Progenitor cell of endocrine pancreas (in vitro differentiated cells): ENCODE measurements at regions not wholly inside any gene's neighbourhood (a gene's known extent, or its start where the extent isn't known, plus 50 kb on each side); places are given as distances from the start of the nearest gene placed in this dataset.
"Not testable (repeated sequence)": the region's sequence is repeated elsewhere in the genome, so short reads cannot be mapped to it uniquely, and the experiment has no call there.

Experiments used
- DNase-seq: peaks from one replicate; pipeline ENCODE4 v3.0.0; 2021; ENCODE audit warnings: low spot score; ENCODE audit not compliant: unreplicated experiment
- H3K27ac Mint-ChIP-seq: 2 replicates; pipeline ENCODE4 v1.8.0; 2021; ENCODE audit warnings: mild to moderate bottlenecking, moderate library complexity, mixed read lengths
- H3K27me3 Mint-ChIP-seq: 2 replicates; pipeline ENCODE4 v1.8.0; 2021; ENCODE audit warnings: mixed read lengths
- H3K36me3 Mint-ChIP-seq: 2 replicates; pipeline ENCODE4 v1.8.0; 2022; ENCODE audit warnings: mixed read lengths; ENCODE audit not compliant: insufficient read depth
- H3K4me1 Mint-ChIP-seq: 2 replicates; pipeline ENCODE4 v1.8.0; 2021; ENCODE audit warnings: low read depth, mixed read lengths
- H3K4me3 Mint-ChIP-seq: 2 replicates; pipeline ENCODE4 v1.8.0; 2021; ENCODE audit warnings: low read depth, mild to moderate bottlenecking, moderate library complexity, mixed read lengths
- H3K9me3 Mint-ChIP-seq: 2 replicates; pipeline ENCODE4 v1.8.0; 2021; ENCODE audit warnings: low read depth, mixed read lengths
- TF ChIP-seq, protein P1 (sequence below): fragments of 200-600 bp; sonication (generic); IDR thresholded peaks from one replicate; pipeline ENCODE4 v1.5.0; 2021; ENCODE audit warnings: antibody characterized with exemption, mild to moderate bottlenecking; ENCODE audit not compliant: unreplicated experiment

DNA sequence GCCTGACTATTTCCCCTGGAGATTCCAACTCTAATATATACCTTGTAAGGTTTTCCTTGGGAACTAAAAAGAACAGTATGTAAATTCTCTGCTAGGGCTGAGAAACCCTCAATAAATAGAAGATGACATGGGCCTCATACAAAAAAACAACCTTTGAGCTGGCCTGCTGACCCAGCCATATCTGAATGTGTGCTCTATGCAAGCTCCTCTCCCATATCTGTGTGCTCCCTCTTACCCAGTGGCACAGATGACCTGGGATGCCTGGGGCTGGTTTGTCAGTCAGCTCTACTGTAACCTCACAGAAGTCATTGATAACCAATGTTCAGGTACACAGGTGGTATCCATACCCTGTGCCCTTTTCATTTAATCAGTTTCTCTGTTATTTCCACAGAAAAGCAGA is 329.2 kb downstream of the SEC16B start:
- Mint-ChIP-seq H3K27ac (no peak overlapping the region), H3K4me3 (no peak overlapping the region), H3K36me3 (no peaks in the 10 kb centered on the region), H3K27me3 (no peaks in the 10 kb centered on the region), H3K4me1 (no peaks in the 10 kb centered on the region), H3K9me3 (no peaks in the 10 kb centered on the region)
- TF ChIP-seq, protein P1, sequence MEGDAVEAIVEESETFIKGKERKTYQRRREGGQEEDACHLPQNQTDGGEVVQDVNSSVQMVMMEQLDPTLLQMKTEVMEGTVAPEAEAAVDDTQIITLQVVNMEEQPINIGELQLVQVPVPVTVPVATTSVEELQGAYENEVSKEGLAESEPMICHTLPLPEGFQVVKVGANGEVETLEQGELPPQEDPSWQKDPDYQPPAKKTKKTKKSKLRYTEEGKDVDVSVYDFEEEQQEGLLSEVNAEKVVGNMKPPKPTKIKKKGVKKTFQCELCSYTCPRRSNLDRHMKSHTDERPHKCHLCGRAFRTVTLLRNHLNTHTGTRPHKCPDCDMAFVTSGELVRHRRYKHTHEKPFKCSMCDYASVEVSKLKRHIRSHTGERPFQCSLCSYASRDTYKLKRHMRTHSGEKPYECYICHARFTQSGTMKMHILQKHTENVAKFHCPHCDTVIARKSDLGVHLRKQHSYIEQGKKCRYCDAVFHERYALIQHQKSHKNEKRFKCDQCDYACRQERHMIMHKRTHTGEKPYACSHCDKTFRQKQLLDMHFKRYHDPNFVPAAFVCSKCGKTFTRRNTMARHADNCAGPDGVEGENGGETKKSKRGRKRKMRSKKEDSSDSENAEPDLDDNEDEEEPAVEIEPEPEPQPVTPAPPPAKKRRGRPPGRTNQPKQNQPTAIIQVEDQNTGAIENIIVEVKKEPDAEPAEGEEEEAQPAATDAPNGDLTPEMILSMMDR = no peak
- DNase-seq = no peak

DNA sequence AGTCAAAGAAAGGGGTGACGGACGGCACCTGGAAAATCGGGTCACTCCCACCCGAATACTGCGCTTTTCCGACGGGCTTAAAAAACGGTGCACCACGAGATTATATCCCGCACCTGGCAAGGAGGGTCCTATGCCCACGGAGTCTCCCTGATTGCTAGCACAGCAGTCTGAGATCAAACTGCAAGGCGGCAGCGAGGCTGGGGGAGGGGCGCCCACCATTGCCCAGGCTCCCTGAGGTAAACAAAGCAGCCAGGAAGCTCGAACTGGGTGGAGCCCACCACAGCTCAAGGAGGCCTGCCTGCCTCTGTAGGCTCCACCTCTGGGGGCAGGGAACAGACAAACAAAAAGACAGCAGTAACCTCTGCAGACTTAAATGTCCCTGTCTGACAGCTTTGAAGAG is 335.7 kb downstream of the SEC16B start:
- DNase-seq, H3K36me3 Mint-ChIP-seq, H3K4me1 Mint-ChIP-seq, H3K27me3 Mint-ChIP-seq, H3K9me3 Mint-ChIP-seq, H3K27ac Mint-ChIP-seq: not testable (repeated sequence)
- peak overlapping the region; percentile 53 for H3K4me3 Mint-ChIP-seq

DNA sequence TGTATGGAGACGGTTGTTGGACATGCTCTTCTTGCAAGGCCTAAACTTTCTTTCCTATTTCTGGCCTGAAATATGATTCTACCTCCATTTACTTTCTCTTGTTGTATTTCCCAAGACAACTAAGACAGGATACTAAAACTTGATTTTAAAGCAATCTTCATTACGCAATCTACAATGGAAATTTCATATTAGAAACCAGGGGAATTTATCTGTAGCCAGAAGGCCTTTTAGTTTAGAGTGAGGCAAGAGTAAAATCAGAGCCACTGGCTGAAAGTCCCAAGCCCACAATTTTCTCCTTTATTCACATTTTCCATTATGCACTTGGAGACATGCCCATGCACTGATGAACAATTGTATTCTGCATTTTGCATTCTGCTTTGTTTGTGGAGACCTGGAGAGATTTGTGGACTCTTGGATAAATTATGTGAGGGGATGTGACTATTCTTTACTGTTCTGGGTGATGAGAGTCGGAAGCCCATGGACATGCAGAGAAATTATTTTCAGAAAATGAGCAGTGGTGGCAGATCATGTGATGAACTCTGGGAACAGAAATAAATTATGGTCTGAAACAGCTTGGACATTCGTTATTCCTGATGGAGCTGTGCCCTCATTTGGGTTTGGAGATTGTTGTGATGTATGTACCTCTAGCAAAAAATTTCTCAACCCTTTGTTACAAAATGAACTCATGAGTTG is 336.8 kb downstream of the SEC16B start:
- Mint-ChIP-seq H3K36me3 (no peaks in the 10 kb centered on the region), H3K4me3 (no peak overlapping the region), H3K27me3 (no peaks in the 10 kb centered on the region), H3K9me3 (no peaks in the 10 kb centered on the region), H3K27ac (no peak overlapping the region), H3K4me1 (no peaks in the 10 kb centered on the region)
- DNase-seq = no peak
- TF ChIP-seq, protein P1 = no peak

DNA sequence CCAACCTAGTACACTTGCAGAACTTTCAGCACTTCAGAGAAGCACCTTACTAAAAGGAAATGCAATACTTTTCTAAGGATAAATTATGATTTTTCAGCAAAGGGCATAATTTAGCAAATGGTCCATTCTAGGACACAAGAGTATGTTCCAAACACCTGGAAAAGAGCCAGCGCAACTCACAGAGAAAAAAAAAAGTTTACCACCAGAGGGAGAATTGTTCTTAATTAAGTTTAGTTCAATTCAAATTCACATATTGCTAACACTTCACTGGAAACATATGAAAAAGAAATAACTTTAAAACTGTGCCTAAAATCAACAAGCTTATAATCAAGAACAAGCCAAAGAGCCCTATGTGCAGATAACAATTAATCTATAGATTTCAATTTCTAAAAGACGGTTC is 338.1 kb downstream of the SEC16B start:
- Mint-ChIP-seq H3K27me3 (no peaks in the 10 kb centered on the region), H3K4me1 (no peaks in the 10 kb centered on the region), H3K27ac (no peak overlapping the region), H3K4me3 (no peak overlapping the region), H3K9me3 (peaks cover under 1% of the 10 kb centered on the region), H3K36me3 (no peaks in the 10 kb centered on the region)
- TF ChIP-seq, protein P1 = no peak
- no peak for DNase-seq

DNA sequence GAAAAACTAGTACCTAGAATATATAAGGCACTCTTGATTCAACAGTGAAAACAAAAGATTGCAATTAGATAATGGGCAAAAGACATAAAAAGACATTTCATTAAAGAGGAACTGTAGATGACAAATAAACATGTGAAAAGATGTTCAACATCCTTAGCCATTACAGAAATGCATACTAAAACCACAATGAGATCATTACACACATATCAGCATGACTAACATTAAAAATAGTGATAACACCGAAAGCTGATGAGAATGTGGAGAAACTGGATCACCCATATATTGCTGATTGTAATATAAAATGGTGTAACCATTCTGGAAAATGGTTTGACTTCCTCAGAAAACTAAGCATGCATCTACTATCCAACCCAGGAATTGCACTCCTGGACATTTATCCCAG is 340.3 kb downstream of the SEC16B start:
- no peak for DNase-seq
- H3K27ac Mint-ChIP-seq = no peak overlapping the region
- no peaks in the 10 kb centered on the region for H3K27me3 Mint-ChIP-seq
- H3K4me1 Mint-ChIP-seq = no peaks in the 10 kb centered on the region
- peaks cover 11% of the 10 kb centered on the region for H3K9me3 Mint-ChIP-seq
- H3K4me3 Mint-ChIP-seq = no peak overlapping the region
- peaks cover 1% of the 10 kb centered on the region for H3K36me3 Mint-ChIP-seq
- TF ChIP-seq, protein P1 = no peak

DNA sequence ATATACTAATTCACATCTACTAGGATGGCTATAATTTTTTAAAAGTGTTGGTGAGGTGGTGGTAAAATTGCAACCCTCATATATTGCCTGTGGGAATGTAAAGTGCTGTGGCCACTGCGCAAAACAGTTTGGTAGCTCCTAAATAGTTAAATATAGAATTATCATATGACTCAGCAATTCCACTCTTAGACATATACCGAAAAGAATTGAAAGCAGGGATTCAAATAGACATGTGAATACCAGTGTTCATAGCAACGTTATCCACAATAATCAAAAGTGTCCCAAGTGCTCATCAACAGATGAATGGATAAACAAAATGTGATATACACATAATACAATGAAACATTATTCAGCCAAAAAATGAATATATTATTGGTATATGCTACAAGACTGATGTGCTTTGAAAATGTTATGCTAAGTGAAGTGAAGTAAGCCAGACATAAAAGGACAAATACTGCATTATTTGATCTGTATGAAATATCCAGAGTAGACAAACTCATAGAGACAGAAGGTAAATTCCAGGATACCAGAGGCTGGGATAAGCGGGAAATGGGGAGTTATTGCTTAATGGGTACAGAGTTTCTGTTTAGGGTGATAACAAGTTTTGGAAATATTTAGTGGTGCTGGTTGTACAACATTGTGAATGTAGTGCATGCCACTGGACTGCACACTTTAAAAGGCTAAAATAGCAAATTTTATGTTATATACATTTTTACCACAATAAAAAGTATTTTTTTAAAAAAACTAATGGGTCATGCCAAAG is 342.5 kb downstream of the SEC16B start:
- H3K36me3 Mint-ChIP-seq = peaks cover 1% of the 10 kb centered on the region
- TF ChIP-seq, protein P1 = no peak
- peaks cover 3% of the 10 kb centered on the region for H3K4me1 Mint-ChIP-seq
- H3K27ac Mint-ChIP-seq = no peak overlapping the region
- H3K27me3 Mint-ChIP-seq = no peaks in the 10 kb centered on the region
- DNase-seq = no peak
- no peak overlapping the region for H3K4me3 Mint-ChIP-seq
- peaks cover 14% of the 10 kb centered on the region for H3K9me3 Mint-ChIP-seq
